Muscle of back (tissue), 3 donors: ENCODE measurements at regions not wholly inside any gene's neighbourhood (a gene's known extent, or its start where the extent isn't known, plus 50 kb on each side); places are given as distances from the start of the nearest gene placed in this dataset.
A peak's percentile ranks its signal among the peaks of the same experiment; 100 is the strongest.
"Not testable (repeated sequence)": the region's sequence is repeated elsewhere in the genome, so short reads cannot be mapped to it uniquely, and the experiment has no call there.

Experiments
- DNase-seq, 3 donors: peaks; one replicate each; pipeline versions ENCODE4 v3.0.0 to v3.0.0-alpha.2; 2013

- no peak for DNase-seq
Measured at GRCh38 chr2:53493210-53493609, 274.4 kb upstream of the CHAC2 start.

GRCh38 chr2:53490659-53491058 lies 276.9 kb upstream of the CHAC2 start:
- DNase-seq = peak in 2 of 3 donors; percentile 15 to 61

- DNase-seq = not testable (repeated sequence)
Measured at GRCh38 chr2:53486185-53486899, 281.3 kb upstream of the CHAC2 start.

- DNase-seq = peak in 1 of 3 donors; percentile 15
Measured at GRCh38 chr2:53485021-53485728, 282.4 kb upstream of the CHAC2 start.

GRCh38 chr2:53484531-53484930 lies 283.1 kb upstream of the CHAC2 start:
- no peak for DNase-seq

GRCh38 chr2:53477517-53477916 lies 290.1 kb upstream of the CHAC2 start:
- no peak for DNase-seq

- DNase-seq = no peak
Measured at GRCh38 chr2:53476834-53477233, 290.8 kb upstream of the CHAC2 start.

- DNase-seq = no peak
Measured at GRCh38 chr2:53475766-53476165, 291.8 kb upstream of the CHAC2 start.

GRCh38 chr2:53475321-53475720 lies 292.3 kb upstream of the CHAC2 start:
- no peak for DNase-seq

- no peak for DNase-seq
Measured at GRCh38 chr2:53474914-53475313, 292.7 kb upstream of the CHAC2 start.

- DNase-seq = no peak
Measured at GRCh38 chr2:53473775-53474311, 293.8 kb upstream of the CHAC2 start.

- DNase-seq = no peak
Measured at GRCh38 chr2:53473236-53473635, 294.4 kb upstream of the CHAC2 start.

GRCh38 chr2:53467467-53468180 lies 300.0 kb upstream of the CHAC2 start:
- DNase-seq = no peak

- DNase-seq = no peak
Measured at GRCh38 chr2:53463806-53464726, 303.5 kb upstream of the CHAC2 start.

GRCh38 chr2:53460937-53461336 lies 306.7 kb upstream of the CHAC2 start:
- no peak for DNase-seq

GRCh38 chr2:53460347-53460746 lies 307.3 kb upstream of the CHAC2 start:
- no peak for DNase-seq

- DNase-seq = no peak
Measured at GRCh38 chr2:53455094-53455493, 312.5 kb upstream of the CHAC2 start.

GRCh38 chr2:53452957-53453748 lies 314.5 kb upstream of the CHAC2 start:
- peak in 1 of 3 donors; percentile 20 for DNase-seq

- no peak for DNase-seq
Measured at GRCh38 chr2:53452400-53452799, 315.2 kb upstream of the CHAC2 start.

GRCh38 chr2:53450923-53451322 lies 316.7 kb upstream of the CHAC2 start:
- DNase-seq = peak; percentile 13 to 57 (median 47)

- DNase-seq = no peak
Measured at GRCh38 chr2:53448591-53448990, 319.0 kb upstream of the CHAC2 start.
